DMS53 treated with DMSO at 0.1 percent for 48 hours (cell line): ENCODE measurements at regions not wholly inside any gene's neighbourhood (a gene's known extent, or its start where the extent isn't known, plus 50 kb on each side); places are given as distances from the start of the nearest gene placed in this dataset.

Source experiments
- DNase-seq: peaks from one replicate; lab custom pipeline; 2025; ENCODE audit not compliant: unreplicated experiment; lab: John Stamatoyannopoulos, UW

DNA sequence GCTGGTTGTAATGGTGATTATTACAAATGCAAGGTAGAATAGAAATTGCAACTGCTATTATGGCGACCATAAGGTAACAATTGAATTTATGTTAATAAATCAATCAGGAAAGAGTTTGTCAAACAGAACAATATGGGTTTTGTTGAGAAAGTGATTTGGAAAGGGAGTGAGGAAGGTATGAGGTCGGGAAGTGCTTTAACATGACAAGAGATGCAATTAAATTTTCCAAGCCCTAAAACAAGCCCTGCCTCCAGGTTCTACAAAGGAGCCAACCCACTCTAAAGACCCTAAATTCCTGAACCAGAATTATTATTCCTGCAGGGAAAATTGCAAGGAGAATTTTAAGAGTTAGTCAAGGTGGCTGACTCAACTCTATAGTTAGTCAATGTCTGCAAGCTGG lies 363.7 kb downstream of the BMPER start:
- no peak for DNase-seq

DNA sequence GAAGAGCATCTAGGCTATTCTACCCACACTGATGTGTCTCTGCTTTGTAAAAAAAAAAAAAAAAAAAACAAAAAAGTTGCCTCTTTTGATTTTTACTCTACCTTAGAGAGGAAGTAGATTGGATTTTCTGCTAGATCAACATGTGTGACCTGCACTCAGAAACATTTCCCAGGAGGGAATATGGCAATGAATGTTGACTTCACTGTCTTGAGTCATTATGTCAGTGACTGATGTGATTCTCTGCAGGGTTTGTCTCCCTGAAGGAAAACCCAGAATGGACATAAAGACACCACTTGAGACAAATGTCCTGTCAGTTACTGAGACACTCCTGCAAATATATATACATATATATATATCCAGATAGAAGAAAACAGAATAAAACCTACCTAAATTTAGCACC lies 370.3 kb downstream of the BMPER start:
- DNase-seq, result no peak

DNA sequence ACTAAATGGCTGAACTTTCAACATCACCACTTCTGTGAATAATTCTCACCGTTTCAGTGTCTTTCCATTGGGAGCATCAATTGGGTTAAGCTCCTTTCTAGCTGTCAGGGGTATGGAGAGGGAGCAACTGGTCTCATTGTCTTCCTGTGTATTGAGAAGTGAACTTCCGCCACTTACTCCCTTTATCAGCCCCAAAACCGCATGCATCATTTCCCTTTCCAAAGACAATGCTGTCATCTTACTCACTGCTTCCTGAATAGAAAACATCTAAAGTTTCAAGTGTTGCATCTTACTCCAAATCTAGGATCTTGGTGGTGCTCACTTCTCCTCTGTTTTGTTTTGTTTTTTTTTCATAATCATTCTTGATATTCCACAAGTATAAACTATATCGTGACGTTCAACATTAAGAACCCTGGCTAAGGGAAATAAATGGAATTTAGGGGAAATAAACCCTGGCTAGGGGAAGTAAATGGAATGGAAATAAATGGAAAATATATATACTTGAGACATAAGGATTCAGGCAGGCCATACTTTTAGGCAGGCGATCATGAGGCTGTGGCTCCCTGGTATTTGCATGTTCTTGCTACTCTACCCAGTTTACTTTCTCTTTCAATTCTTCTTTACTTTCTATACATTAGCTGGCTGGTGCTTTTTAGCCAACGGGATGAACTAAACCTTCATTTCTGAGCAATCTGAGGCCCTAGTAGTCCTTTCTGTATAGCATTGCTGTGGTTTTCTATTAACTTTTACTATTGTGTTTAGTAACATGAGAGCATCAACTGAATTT lies 371.9 kb downstream of the BMPER start:
- DNase-seq, result no peak

DNA sequence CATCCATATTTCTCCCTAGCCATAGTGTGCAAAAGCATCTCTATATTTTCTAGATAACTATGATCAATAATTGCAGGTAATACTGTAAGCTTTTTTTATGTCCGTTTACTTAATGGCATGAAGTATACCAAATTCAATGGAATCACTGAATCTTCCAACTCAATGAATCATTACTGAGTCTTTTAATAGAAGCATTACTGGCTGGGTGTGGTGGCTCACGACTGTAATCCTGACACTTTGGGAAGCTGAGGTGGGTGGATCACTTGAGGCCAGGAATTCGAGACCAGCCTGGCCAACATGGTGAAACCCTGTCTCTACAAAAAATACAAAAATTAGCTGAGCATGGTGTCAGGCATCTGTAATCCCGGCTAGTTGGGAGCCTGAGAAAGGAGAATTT lies 372.5 kb downstream of the BMPER start:
- DNase-seq, result no peak

DNA sequence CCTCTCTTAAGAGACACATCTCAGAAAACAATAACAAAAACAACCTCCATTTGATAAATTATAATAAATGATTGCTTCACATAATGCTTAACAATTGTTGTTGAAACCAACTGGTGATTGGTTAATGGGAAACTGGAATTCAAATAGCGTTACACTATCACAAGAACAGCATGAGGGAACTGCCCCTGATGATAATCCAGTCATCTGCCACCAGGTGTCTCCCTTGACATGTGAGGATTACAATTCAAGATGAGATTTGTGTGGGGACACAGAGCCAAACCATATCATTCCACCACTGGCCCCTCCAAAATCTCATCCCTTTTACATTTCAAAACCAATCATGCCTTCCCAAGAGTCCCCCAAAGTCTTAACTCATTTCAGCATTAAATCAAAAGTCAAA lies 375.9 kb downstream of the BMPER start:
- peak; percentile 9 for DNase-seq

DNA sequence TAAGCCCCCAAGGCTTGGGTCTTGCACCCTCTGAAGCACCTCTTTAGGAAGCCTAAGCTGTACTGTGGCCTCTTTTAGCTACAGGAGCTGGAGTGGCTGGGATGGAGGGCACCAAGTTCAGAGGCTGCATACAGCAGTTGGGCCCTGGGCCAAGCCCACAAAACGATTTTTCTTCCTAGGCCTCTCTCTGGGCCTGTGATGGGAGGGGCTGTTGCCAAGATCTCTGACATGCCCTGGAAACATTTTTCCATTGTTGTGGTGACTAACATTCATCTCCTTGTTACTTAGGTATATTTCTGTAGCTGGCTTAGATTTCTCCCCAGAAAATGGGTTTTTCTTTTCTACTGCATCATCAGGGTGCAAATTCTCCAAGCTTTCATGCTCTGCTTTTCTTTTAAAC lies 375.7 kb upstream of the NPSR1 start:
- no peak for DNase-seq

DNA sequence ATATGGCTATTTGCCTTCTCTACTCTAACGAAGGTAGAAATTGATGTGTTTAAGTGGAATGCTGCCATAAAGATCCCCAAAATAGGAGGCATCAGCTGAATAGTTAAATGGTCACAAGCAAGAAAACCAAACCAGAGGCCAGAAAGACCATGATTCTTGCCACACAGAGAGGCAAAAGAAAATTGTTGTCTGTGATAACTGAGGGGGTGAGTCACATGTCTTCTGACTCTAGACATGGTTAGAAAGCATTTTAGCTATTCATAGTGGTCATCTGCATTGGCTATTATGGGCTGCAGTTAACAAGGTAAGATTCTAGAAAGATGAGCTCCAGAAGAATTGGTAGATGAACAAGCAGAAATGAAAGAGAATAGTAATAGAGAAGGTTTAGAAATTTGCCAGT lies 361.4 kb upstream of the NPSR1 start:
- no peak for DNase-seq

DNA sequence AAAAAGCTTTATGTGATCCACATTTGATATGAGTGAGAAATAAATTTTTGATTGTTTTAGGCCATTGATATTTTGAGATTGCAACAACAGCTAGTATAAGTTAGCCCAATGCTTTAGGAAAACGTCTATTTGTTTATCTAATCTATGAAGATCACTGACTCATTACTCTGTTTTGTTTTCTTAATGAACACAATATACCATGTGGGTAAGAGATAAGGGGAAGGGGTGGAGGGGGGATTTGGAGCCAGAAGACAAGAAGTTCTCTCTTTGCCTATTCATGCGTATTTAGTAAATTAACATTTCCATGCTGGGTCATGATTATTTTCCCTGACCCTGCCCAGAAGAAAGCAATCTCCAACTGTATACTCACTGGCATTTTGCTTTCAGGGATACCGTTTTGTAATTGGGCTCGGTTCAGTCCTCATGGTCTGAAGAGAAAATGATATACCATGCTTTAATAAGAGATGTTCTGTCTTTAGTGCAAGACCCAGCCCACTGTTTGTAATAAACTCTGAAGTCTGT lies 359.5 kb upstream of the NPSR1 start:
- DNase-seq, result no peak

DNA sequence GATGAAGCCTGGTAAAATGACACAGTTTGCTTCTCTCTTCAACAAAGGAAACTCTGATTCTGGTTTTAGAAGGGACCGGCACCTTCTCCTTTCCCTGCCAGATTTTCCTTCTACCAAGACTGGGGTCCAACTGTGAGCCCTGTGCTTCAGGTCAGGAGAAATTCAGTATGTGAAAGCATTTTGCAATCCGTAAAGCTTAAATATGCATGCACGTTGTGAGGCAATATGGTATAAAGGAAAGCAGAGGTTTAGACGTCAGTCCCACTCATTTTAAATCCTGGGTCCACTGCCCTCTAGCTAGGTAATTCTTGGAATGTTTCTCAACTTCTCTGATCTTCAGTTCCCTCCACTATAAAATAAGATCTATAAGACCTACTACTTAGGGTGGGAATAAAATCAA lies 359.0 kb upstream of the NPSR1 start:
- no peak for DNase-seq

DNA sequence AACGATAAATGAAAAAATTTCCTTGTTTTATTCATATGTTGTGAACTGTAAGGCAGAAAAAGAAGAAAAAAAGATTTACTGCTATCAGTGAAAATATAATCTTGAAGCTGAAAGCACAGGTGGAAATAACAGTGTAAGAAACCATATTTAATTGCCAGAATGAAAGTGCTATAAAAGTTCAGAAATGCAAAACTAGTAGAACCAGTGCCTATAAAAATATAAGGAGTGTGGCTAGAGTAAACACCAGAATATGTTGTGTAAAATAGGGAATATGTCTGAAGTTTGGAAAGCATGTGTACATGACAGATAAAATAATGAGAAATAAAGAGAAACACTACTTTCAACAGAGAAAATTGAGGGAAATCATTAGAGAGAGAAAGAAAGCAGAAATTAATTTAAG lies 350.5 kb upstream of the NPSR1 start:
- DNase-seq, result no peak

DNA sequence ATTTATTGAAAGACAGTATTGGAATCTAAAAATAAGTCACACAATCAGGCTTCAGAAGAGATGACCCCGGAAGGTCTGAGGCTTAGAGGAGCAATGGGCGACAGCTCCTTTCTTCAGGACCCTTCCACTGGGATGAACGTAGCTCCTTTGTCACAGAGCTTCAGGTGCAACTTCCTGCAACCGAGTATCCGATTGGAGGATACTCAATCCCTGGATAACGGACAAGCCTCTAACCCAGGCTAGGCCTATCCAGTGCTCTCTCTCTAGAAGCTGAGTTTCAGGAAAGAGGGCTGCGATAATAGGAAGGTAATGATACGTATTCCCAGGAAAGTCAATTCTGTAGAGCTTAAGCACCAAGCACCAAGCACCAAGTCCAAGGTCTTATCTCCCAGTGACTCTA lies 349.4 kb upstream of the NPSR1 start:
- no peak for DNase-seq

DNA sequence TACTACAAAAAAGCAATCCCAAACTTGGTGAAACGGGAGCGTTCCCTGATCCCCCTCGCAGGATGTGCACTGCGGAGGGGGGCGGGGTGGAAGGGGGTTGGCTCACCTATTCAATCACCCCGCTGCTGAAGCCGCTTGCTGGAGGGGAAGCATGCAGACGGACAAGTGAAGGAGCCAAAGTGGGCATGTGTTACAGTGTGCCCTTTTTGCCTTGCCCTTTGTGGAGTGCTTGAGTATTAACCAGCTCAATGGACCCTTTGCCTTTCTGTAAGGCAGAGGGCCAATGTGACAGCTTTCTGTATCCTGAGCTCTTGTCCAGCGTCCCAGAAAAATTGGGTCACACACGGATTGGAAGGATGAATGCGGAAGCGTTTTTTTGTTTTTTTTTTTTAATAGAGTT lies 348.9 kb upstream of the NPSR1 start:
- no peak for DNase-seq

DNA sequence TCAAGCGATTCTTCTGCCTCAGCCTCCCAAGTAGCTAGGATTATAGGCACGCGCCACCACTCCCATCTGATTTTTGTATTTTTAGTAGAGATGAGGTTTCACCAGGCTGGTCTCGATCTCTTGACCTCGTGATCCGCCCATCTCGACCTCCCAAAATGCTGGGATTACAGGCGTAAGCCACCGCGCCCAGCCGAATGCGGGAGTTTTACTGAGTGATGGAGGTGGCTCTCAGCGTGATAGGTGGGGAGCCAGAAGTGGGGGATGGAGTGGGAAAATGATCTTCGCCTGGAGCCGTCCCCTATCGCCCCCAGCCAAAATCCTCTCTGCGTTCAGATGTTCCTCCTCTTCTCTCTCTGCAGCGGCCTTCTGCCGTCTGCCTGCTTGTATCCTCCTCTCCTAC lies 348.4 kb upstream of the NPSR1 start:
- DNase-seq, result no peak

DNA sequence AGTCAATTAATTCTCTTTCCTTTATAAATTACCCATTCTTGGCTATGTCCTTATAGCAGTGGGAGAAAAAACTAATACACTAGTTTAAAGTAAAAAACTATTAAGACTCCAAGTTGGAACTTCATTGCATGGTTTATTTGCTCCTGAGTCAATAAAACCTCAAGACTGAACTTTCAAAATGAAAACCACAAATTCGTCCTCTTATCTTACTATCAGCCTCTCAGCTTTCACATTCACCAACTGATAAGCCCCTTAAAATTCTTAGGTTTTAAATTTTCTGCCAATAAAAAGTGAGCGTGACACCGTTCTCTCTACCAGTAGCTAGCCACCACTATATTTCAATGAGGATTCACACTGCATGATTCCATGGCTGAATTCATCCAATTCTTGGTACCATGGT lies 346.4 kb upstream of the NPSR1 start:
- DNase-seq, result no peak

DNA sequence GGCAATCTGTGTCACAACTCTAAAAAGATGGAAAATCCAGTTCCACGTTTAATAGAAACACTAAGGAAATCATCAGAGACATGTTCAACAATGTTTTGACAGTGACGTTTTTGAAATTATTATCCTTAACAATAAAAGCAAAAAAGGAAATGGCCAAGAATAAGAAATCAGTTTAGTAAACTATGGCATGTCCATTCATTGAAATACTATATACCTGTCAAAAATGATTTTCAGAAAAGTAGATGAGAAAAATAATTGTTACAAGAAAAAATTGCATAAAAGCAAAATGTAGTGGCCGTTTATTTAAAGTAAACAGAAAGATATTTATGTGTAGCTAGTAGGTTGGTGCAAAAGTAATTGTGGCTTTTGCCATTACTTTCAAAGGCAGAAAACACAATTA lies 345.4 kb upstream of the NPSR1 start:
- DNase-seq, result no peak

DNA sequence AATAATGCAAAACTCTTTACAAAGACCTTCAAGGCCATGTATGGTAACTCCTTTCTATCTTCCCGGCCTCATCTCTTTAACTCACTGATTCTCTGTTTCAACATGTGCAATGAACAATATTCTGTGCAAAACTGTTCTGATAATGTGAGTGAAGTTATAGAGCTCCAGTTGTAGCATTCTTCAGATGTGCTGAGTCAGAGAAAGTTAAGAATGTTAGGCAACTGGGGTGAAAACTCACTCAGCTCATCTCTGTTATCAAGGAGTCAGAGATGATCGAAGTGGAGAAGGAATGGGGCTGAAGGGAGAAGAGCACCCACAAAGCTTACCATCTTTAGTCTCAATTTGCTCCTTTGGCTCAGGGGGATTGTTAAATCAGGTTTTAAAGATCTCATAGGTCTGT lies 344.7 kb upstream of the NPSR1 start:
- DNase-seq, result no peak

DNA sequence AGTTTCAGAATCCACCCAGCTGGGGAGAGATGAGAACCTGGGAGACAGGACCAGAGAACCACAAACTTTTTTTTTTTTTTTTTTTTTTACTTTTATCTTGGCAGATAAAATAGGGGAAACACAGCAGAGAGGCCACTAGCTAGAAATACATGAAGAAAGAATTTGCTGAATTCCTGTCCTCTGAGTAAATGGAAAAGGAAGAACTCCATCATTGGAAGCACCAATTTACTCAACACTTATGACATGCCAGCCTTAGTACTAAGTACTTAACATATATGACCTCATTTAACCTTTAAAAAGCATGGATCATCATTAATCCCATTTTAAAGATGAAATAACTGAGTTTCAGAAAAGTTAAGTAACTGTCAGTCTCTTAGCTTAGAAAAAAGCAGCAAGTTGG lies 343.0 kb upstream of the NPSR1 start:
- no peak for DNase-seq

DNA sequence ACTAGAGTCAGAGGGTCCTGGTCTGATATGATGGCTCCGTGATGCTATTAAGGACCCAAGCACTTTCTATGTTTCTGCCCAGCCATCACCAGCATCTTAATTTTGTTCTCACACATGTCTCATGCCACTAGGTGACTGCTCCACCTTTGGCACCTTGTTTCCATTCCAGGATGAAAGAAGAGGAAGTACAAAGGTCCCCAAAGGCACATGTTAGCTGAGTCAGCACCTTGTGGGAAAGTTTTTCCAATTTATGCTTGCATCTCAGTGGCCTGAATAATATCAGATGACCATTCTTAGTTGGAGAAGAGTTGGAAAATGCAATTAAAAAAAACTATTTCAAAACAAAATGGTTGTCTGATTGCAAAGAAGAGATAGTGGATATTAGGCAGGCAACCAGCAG lies 341.0 kb upstream of the NPSR1 start:
- no peak for DNase-seq

DNA sequence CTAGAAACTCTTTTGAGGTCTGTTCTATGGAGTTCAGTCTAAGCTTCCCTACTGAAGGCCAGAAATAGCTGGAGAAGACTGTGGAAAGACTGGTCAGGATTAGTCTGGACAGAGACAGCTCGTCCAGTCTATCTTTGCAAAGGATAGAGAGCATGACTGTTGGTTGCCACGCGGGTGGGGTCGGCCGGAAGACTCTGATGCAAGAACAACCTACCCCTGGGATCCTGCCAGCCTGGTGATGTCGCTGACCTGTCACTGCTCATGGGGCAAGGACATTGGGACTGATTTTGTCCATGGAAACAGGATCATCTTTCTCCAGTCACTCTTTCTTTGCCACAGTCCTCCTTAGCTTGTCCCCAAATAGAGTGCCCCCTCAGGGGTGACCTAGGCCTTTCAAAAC lies 337.6 kb upstream of the NPSR1 start:
- DNase-seq, result no peak

DNA sequence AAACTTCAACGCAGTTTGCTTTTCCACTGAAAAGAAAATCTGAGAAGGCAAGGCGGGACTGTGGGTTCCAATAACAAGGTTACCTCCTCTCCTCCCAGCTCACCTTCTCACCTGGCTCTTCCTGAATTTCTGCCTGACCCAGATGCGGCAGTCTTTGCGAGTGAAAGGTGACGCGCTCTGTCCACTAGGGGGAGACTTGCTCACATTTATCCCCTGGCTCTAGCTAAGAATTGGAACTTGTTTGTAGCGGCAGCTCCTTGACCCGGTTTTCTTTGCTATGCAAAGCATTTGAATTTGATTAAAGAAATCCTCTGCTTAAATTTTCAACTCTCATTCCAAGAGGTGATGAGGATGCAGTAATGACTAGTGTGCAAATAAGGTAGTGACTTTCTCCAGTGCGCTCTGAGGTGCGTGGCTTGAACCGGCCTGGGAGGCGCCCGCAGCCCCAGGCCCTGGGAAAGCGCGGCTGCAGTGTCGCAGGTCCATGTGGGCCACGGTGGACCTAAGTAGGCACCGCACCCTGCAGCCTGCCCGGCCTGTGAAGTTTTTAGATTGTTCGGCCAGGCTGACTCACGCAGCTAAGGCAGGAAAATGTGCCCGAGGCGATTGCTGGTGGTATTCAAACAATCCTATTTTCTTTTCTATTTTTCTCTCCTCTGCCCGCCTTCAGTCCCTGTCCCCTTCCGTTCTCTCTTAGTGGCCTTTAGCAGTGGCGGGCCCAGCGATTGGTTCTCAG lies 336.9 kb upstream of the NPSR1 start:
- peak; percentile 93 for DNase-seq

DNA sequence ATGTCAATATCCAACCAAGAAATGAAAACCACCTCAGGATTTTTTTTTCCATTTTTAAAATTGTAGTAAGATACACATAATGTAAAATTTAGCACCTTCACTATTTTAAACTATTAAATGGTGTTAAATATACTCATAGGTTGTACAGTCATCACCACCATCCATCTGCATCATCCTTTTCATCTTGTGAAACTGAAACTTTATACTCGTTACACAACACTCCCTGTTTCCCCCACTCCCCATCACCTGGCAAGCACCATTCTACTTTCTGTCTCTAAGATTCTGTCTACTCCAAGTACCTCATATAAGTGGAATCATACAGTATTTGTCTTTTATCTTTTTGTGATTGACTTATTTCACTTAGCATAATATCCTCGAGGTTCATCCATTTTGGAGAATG lies 335.2 kb upstream of the NPSR1 start:
- DNase-seq, result no peak

DNA sequence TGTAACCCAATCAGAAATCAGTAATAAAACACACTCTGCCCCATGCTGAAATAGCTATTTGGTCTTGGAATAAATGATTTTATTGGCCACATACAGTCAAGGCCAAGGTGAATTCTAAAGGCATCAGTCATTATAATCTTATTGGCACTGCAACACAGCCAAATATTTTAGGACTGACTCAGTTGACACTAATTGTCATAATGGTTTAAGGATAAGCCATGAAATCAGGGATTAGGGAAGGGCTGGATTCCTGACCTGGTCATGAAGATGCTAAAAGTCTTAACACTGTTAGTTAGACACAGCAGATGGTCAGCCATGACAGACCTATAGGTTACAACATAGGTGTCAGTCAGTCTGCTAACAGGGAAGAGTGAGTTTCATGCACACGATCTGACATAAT lies 330.3 kb upstream of the NPSR1 start:
- no peak for DNase-seq

DNA sequence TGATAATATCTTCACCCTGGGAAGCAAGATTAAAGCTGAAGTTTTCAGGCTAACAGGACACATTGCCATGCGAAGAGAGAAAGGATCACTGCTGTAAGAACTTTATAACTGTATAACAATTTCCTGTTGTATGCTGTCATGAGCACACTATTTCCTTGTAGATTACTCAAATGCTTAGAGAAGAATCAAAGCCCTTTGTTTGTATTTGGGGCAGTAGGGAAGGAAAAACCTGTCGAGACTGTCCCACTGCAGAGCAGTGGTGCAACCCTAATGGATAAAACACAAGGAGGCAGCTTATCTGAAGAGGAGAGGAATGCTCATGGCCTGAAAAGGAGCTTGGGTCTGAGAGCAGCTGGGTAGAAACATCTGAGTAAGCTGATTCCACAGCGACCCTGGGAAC lies 327.7 kb upstream of the NPSR1 start:
- DNase-seq, result no peak
